HG03064 (cell line): ENCODE measurements at regions not wholly inside any gene's neighbourhood (a gene's known extent, or its start where the extent isn't known, plus 50 kb on each side); places are given as distances from the start of the nearest gene placed in this dataset.

Source experiments
- ATAC-seq: cut with Tn5 transposase; IDR thresholded peaks from one replicate; pipeline ENCODE4 v1.9.1; 2021; ENCODE audit warnings: low read depth; ENCODE audit not compliant: unreplicated experiment

GRCh38 chr7:142313528-142313927 lies 55.7 kb upstream of the PRSS58 start:
- ATAC-seq = no peak

- ATAC-seq = no peak
Measured at GRCh38 chr7:142311876-142312275, 54.0 kb upstream of the PRSS58 start.

- ATAC-seq = no peak
Measured at GRCh38 chr7:142308918-142309317, 51.1 kb upstream of the PRSS58 start.

GRCh38 chr7:142308326-142308725 lies 50.5 kb upstream of the PRSS58 start:
- ATAC-seq = no peak
